ENCODE measurements at regions not wholly inside any gene's neighbourhood (a gene's known extent, or its start where the extent isn't known, plus 50 kb on each side); places are given as distances from the start of the nearest gene placed in this dataset.

- TF ChIP-seq CTCF (conservative IDR thresholded peaks at IDR 0.05; ENCODE audit: low read length) (no peak), EZH2phosphoT487 (IDR thresholded peaks at IDR 0.05; ENCODE audit: borderline replicate concordance) (no peak)
Observed at GRCh38 chr7:21041666-21042065, 255.0 kb upstream of the SP8 start.
